ENCODE measurements at regions not wholly inside any gene's neighbourhood (a gene's known extent, or its start where the extent isn't known, plus 50 kb on each side); places are given as distances from the start of the nearest gene placed in this dataset.

- TF ChIP-seq EP300 (IDR thresholded peaks at IDR 0.05) (no peak), CTCF (IDR thresholded peaks at IDR 0.05) (no peak), POLR2A (IDR thresholded peaks at IDR 0.05) (no peak)
Measured at GRCh38 chr6:17004269-17004668, 97.6 kb upstream of the STMND1 start.
